LNCAP (cell line): ENCODE measurements at regions not wholly inside any gene's neighbourhood (a gene's known extent, or its start where the extent isn't known, plus 50 kb on each side); places are given as distances from the start of the nearest gene placed in this dataset.

Experiments
- CTCF ChIP-seq: fragments of 450-650 bp; IDR thresholded peaks from 2 replicates; pipeline ENCODE4 v1.5.1; 2017; ENCODE audit warnings: mild to moderate bottlenecking

- no peak for TF ChIP-seq CTCF
Measured at GRCh38 chr1:4058122-4058521, 158.1 kb upstream of the C1orf174 start.

- TF ChIP-seq CTCF: no peak
Measured at GRCh38 chr1:4058706-4059105, 158.6 kb upstream of the C1orf174 start.

- no peak for TF ChIP-seq CTCF
Measured at GRCh38 chr1:4059270-4059669, 159.2 kb upstream of the C1orf174 start.

- no peak for TF ChIP-seq CTCF
Measured at GRCh38 chr1:4060850-4061249, 160.8 kb upstream of the C1orf174 start.

GRCh38 chr1:4061521-4062031 lies 161.5 kb upstream of the C1orf174 start:
- TF ChIP-seq CTCF: no peak

- no peak for TF ChIP-seq CTCF
Measured at GRCh38 chr1:4062041-4062440, 162.0 kb upstream of the C1orf174 start.

- TF ChIP-seq CTCF: no peak
Measured at GRCh38 chr1:4062560-4062959, 162.5 kb upstream of the C1orf174 start.

GRCh38 chr1:4062992-4063391 lies 162.9 kb upstream of the C1orf174 start:
- TF ChIP-seq CTCF: no peak
